HG03175 (cell line): ENCODE measurements at regions not wholly inside any gene's neighbourhood (a gene's known extent, or its start where the extent isn't known, plus 50 kb on each side); places are given as distances from the start of the nearest gene placed in this dataset.
"Not testable (repeated sequence)": the region's sequence is repeated elsewhere in the genome, so short reads cannot be mapped to it uniquely, and the experiment has no call there.

ENCODE experiments used
- ATAC-seq: cut with Tn5 transposase; IDR thresholded peaks from one replicate; pipeline ENCODE4 v1.9.1; 2021; ENCODE audit warnings: mild to moderate bottlenecking, moderate library complexity; ENCODE audit not compliant: unreplicated experiment

DNA sequence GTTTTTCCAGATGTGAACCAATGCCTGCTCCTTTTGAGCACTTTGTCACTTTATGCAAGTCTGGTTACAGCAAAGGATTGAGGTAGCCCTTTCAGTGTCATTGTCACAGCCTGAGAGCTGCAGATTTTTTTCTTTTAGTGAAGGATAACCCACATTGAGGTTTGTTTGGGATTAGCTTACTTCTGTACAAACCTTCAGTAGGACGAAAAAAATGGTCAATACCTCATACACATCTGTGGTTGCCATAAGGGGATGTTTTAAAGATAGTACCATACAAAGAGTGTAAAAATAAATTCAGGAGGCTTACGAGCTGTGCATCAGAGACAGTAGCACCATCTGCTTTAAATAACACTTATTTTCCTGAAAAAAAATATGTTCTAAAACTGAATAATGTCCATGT is 566.0 kb downstream of the AJAP1 start:
- ATAC-seq: no peak

DNA sequence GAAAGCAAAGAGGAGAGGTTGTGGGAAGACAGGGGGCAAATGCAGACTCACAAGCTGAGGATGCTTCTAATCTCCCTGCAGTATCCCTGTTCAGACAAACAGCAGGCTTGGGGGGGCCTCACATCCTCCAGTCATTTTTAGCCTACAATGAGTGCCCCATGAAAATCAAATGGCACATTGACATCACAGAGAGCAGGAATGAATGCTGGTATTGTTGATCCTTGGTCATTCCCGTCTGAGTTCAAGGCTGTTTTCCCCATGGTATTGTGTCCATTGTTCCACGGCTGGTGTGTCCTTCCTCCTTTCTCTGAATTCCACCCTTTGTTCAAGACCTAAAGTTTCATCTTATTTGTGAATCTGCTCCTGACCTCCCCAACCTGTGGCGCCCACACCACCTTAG is 545.6 kb downstream of the AJAP1 start:
- no peak for ATAC-seq

GRCh38 chr1:5198328-5198727 is 543.9 kb downstream of the AJAP1 start:
- ATAC-seq: no peak

DNA sequence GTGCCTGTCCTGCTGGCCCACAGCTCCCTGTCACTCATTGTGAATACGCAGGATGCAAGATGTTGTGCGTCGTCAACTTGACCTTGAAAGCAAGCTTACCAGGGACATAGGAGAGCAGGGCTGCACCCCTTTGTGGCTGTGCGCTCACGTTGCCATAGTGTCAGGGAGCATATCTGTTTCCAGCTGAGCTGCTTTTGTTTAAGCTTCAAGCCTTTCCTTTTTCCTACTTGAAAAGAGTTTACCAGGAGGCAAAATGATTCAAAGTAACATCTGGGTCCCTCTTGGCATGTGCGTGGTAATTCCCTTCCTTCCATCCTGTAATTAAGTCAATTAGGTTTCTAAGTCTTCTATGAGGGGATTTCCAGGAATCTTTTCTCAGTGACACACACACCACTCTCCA is 537.1 kb downstream of the AJAP1 start:
- no peak for ATAC-seq

DNA sequence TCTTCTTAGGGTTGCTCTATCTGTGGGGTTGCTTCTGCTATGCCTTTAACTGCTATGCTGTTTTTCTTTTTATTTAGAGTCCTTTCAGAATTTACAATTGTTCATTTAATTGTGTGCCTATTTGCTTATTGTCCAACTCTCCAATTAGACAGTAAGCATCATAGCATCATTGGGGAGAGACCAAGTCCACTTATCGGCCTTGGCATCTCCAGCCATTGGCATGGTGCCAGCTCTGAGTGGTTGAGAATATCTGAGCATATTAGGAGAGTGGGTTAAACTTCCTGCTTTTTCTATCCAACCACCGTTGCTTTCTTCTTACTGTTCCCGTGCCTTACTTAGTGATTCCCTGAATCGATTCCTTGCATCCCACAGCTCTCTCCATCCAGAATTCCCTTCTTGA is 535.0 kb downstream of the AJAP1 start:
- ATAC-seq: no peak

GRCh38 chr1:5165762-5166161 is 511.4 kb downstream of the AJAP1 start:
- no peak for ATAC-seq

- no peak for ATAC-seq
Measured at GRCh38 chr1:5164158-5164557, 509.7 kb downstream of the AJAP1 start.

DNA sequence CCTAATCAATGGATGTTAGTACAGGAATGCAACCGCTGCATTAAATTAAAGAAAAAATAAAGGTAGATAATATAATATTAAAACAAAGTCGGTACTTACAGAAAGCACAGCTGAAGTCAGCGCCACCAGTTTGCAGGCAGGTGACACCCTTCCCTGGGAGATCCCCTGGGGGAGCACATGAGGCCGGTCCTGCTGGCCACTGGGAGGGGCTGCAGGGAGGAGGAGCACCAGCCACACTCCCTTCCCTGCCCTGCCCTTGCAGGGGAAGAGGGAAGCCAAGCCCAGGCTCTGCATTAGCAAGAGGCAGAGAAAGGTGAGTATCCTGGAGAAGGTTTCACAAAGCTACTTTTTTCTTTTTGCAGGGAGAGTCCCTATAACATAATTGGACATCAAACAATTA is 507.0 kb downstream of the AJAP1 start:
- no peak for ATAC-seq

DNA sequence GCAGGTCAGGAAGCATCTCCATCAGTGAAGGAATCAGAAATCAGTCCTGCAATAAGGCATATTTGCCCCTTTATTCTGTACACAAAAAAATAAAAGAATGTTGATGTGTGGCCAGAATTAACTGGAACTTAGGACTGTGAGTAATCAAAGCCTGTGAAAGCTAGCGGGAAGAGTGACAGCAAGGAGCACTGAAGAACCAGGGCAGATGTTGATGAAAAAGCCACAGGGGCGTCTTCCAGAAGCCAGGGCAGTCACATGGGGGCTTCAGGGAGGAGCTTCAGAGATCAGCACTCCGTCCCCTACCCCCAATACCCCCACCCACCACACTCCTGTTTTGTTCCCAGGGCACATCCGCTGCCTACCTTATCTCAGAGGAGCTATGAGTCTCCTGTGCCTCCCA is 502.8 kb downstream of the AJAP1 start:
- no peak for ATAC-seq

DNA sequence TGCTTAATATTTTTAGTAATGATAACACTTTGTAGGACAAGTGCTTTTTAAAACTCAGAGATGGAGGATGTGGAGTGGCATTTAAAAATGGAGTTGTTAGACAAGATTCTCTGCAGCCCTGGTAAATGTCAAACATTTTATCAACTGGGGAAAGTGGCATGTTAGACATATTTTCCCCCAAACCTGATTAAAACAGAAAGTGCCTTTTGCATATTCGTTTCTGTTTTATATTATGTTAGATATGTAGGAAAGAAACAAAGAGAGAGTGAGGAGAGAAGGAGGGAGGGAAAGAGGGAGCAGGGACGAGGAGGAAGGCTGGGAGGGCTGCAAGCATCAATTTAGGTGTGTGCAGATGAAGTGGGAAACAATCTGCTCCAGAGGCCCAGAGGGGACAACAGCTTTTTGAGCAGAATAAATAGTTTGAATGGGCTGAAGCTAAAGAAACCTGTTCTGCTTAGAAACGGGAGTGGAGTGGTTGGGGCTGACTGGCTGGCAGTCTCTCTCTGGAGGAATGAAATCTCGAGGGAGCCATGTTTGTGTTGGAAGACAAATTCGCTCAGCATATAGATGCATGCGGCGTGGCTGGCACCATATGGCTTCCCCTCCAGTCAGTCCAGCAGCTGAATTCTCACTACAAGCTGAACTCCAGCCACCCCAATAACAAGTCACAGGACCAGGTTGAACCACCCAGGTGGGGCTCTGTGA is 502.2 kb downstream of the AJAP1 start:
- ATAC-seq: no peak

DNA sequence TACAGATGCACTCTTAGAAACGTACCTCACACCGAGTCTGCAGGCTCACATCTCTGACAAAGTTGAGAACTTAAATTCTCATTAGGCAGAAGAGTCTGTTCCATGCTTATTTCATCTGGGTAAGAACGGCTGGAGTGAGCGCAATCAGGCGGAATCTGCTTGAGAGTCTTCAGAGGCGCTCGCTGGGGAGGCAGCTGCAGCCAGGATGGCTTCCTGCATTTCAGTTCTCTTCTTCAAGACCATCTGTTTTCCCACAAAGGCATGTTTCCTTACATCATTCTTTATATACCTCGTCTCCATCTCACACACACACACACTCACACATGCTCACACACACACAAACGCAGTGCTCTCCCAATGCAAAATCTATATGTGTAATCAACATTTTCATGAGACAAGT is 497.1 kb downstream of the AJAP1 start:
- ATAC-seq: no peak

DNA sequence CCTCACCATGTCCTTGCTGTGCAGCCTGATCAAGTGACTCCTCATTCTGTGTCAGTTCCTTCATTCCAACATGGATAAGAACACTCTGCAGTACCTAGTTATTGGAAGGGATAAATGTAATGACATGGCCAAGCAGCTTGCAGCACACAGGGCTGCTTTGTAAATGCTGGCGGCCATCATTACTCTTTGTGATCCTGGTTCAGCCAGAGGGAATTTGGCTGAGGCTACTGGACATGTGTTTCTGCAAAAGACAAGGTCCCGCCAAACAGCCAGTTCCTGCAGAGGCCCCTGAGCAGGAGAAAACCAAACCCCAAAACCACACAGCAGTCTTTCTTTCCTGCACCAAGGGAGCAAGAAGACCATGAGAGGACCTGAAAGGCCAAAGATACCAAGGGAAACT is 495.8 kb downstream of the AJAP1 start:
- ATAC-seq: no peak

DNA sequence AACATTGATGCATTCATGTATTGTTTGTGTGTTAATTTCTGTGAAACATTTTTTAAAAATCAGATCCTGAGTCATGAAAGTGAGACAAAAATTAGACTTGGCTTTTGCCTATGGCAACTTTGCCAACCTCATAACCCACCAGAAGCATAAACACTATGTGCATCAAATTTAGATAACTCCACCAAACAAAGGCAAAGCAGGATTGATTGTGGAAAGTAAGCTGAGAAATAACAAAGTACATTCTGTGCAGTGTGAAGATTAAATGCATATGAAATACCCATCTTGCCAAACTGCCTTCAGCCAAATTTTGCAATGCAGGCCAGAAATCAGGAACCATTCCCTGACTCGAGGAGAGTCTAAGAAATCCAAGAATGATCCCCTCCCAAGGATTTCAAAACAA is 493.4 kb downstream of the AJAP1 start:
- no peak for ATAC-seq

DNA sequence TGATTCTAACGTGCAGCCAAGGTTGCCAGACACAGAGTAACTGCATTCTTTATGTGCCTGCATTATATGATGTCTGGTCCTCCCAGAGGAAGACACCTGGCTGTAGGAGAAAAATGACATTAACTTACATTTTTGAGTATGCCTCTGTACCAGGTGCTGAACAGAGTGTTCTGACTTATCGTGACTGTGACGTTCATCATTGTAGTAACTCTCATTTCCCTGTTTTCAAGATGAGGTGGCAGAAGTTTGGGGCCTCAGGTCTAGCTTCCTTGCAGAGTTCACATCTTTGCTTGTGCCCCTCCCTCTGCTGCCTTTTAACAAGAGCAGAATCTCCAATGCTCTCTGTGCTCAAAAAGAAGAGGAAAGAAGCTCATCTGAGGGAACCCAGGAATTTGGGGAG is 488.0 kb downstream of the AJAP1 start:
- no peak for ATAC-seq

- no peak for ATAC-seq
Measured at GRCh38 chr1:5141750-5142149, 487.3 kb downstream of the AJAP1 start.

GRCh38 chr1:5140962-5141361 is 486.6 kb downstream of the AJAP1 start:
- ATAC-seq: no peak

GRCh38 chr1:5140136-5140535 is 485.7 kb downstream of the AJAP1 start:
- no peak for ATAC-seq

GRCh38 chr1:5129746-5130355 is 475.4 kb downstream of the AJAP1 start:
- no peak for ATAC-seq

- no peak for ATAC-seq
Measured at GRCh38 chr1:5125208-5125607, 470.8 kb downstream of the AJAP1 start.

DNA sequence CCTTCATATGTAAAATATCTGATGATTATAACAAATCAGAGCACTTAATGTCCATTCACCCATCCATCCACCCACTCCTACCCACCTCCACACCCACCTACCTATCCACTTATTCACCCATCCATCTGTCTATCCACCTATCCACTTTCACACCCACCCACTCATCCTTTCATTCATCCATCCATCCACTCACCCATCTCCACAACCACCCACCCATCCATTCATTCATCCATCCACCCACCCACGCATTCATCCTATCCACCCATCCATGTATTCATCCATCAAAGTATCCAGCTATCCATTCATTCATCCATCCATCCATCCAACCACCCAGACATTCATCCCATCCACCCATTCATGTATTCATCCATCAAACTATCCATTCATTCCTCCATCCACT is 466.1 kb downstream of the AJAP1 start:
- ATAC-seq: no peak

DNA sequence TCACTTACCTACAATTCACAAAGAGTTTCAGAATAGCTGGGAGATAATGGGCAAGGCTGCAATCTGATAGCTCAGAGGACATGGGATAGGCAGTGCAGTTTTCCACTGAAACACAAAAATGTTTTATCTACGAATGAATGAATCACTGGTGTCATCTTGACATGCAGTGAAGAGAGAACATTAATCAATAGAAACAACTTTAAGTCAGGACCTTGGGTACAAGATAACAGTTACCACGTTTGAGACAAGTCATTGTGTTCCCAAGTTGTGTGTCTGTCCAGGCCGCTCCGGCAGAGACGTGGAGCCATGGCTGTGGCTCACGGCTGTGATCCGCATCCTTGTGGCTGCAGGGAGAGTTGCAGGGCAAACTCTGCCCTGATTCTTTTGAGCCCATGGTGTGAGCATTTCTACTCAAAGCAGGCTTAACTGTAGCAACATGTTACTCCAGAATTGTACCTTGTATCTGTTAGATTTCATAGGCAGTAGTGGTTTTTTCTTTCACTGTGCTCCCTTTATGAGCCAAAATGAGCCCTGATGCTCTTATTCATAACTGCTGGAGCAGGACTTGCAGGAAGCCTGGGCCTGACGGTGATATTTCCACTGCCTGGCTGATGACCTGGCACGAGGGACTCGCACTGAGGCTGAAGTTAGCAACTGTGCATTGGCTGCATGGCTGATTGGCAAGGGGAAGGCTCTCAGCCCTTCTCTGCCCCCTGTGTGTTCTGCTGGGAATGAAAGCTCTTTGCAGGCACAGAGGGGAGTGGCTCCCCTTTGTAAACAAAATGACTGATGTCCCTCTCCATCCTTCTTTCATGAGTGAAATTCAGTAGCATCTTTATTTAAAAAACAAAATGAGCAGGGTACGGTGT is 465.2 kb downstream of the AJAP1 start:
- no peak for ATAC-seq

DNA sequence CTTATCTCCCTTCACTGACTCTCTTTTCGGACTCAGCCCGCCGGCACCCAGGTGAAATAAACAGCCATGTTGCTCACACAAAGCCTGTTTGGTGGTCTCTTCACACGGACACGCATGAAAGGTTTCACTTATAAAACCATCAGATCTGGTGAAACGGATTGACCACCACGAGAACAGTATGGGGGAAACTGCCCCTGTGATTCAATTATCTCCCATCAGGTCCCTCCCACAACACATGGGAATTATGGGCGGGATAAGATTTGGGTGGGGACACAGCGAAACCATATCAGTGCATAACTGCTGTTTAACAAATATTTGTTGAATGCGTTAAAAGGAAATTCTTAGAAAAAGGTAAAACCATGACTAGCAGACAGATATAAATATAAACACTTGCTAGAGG is 464.4 kb downstream of the AJAP1 start:
- ATAC-seq: not testable (repeated sequence)
